Breast epithelium (tissue), 4 donors: ENCODE measurements at regions not wholly inside any gene's neighbourhood (a gene's known extent, or its start where the extent isn't known, plus 50 kb on each side); places are given as distances from the start of the nearest gene placed in this dataset.

ENCODE experiments used
- DNase-seq, 2 donors: peaks; one replicate each; pipeline ENCODE4 v3.0.0-alpha.2; 2019; ENCODE audit warnings: low spot score in 2 of 2
- H3K27ac ChIP-seq, 2 donors: fragments of 200-600 bp; sonication (generic) in 1 of 2; one replicate each; pipeline ENCODE4 v1.5.1; 2016 to 2019; ENCODE audit warnings: mild to moderate bottlenecking in 1 of 2
- H3K27me3 ChIP-seq, 2 donors: fragments of 200-600 bp; sonication (generic) in 1 of 2; one replicate each; pipeline versions ENCODE4 v1.5.1 to v1.6.0; 2017 to 2019; ENCODE audit warnings: control low read depth in 1 of 2, mild to moderate bottlenecking in 1 of 2
- H3K36me3 ChIP-seq: fragments of 200-600 bp; one replicate; pipeline ENCODE4 v1.5.1; 2019
- H3K4me1 ChIP-seq, 2 donors: fragments of 200-600 bp; sonication (generic); one replicate each; pipeline ENCODE4 v1.5.1; 2016 to 2019; ENCODE audit warnings: control low read depth in 1 of 2
- H3K4me3 ChIP-seq, 3 donors: fragments of 200-600 bp; sonication (generic); 1 replicate in 2 of 3; 2 replicates in 1 of 3; pipeline ENCODE4 v1.5.1; 2016 to 2019; ENCODE audit warnings: mild to moderate bottlenecking in 3 of 3, moderate library complexity in 2 of 3
- H3K9me3 ChIP-seq, 2 donors: fragments of 200-600 bp; sonication (generic) in 1 of 2; one replicate each; pipeline ENCODE4 v1.5.1; 2016 to 2019; ENCODE audit warnings: control low read depth in 1 of 2
- CTCF ChIP-seq, 3 donors: fragments of 450-650 bp; IDR thresholded peaks; one replicate each; pipeline ENCODE4 v1.5.1; 2016 to 2017; ENCODE audit warnings: antibody characterized with exemption in 3 of 3, mild to moderate bottlenecking in 3 of 3, moderate library complexity in 3 of 3
- POLR2A ChIP-seq: fragments of 450-650 bp; IDR thresholded peaks from one replicate; pipeline ENCODE4 v1.6.1; 2016; ENCODE audit warnings: antibody characterized with exemption, mild to moderate bottlenecking, moderate library complexity
- POLR2AphosphoS5 ChIP-seq, 3 donors: sonication (generic); formaldehyde crosslinking; IDR thresholded peaks; one replicate each; pipeline ENCODE4 v1.6.1; 2017; ENCODE audit warnings: antibody characterized with exemption in 3 of 3
- intact Hi-C: fragments of 100-400 bp; cut with DNase I; formaldehyde crosslinking; loops from one replicate; pipeline ENCODE4 v1.15.1; 2023; ENCODE audit warnings: low total_unique reads

- H3K4me3 ChIP-seq: no peak overlapping the region
- H3K9me3 ChIP-seq: peaks cover 0 to 12% of the 10 kb centered on the region in 2 donors
- no peaks in the 10 kb centered on the region for H3K4me1 ChIP-seq
- no peaks in the 10 kb centered on the region for H3K36me3 ChIP-seq
- H3K27me3 ChIP-seq: no peaks in the 10 kb centered on the region
- no peak overlapping the region for H3K27ac ChIP-seq
- intact Hi-C loops: no loop called here
- no peak for TF ChIP-seq POLR2A
- TF ChIP-seq CTCF (IDR thresholded peaks at IDR 0.05): no peak
- no peak for TF ChIP-seq POLR2AphosphoS5 (IDR thresholded peaks at IDR 0.05)
- no peak for DNase-seq
Observed at GRCh38 chr18:5693699-5694294, 150.0 kb upstream of the EPB41L3 start.

- no peaks in the 10 kb centered on the region for H3K9me3 ChIP-seq
- no peak overlapping the region for H3K27ac ChIP-seq
- H3K36me3 ChIP-seq: no peaks in the 10 kb centered on the region
- intact Hi-C loops: no loop called here
- H3K27me3 ChIP-seq: no peaks in the 10 kb centered on the region
- TF ChIP-seq POLR2A (no peak), POLR2AphosphoS5 (IDR thresholded peaks at IDR 0.05) (no peak), CTCF (IDR thresholded peaks at IDR 0.05) (no peak)
- H3K4me1 ChIP-seq: no peaks in the 10 kb centered on the region
- no peak overlapping the region for H3K4me3 ChIP-seq
- no peak for DNase-seq
Observed at GRCh38 chr18:5678779-5679406, 135.1 kb upstream of the EPB41L3 start.

- Histone ChIP-seq H3K27me3 (no peaks in the 10 kb centered on the region), H3K36me3 (no peaks in the 10 kb centered on the region), H3K9me3 (no peaks in the 10 kb centered on the region), H3K4me1 (no peaks in the 10 kb centered on the region), H3K27ac (no peak overlapping the region), H3K4me3 (no peak overlapping the region)
- TF ChIP-seq CTCF (IDR thresholded peaks at IDR 0.05): no peak
- TF ChIP-seq POLR2AphosphoS5 (IDR thresholded peaks at IDR 0.05): no peak
- intact Hi-C loops: no loop called here
- no peak for DNase-seq
Observed at GRCh38 chr18:5678278-5678677, 134.5 kb upstream of the EPB41L3 start.

- DNase-seq: no peak
- H3K4me1 ChIP-seq: no peaks in the 10 kb centered on the region
- no peak overlapping the region for H3K27ac ChIP-seq
- H3K27me3 ChIP-seq: no peaks in the 10 kb centered on the region
- intact Hi-C loops: no loop called here
- TF ChIP-seq CTCF (IDR thresholded peaks at IDR 0.05): no peak
- TF ChIP-seq POLR2AphosphoS5 (IDR thresholded peaks at IDR 0.05): no peak
- no peak for TF ChIP-seq POLR2A
- no peaks in the 10 kb centered on the region for H3K9me3 ChIP-seq
- no peaks in the 10 kb centered on the region for H3K36me3 ChIP-seq
- no peak overlapping the region for H3K4me3 ChIP-seq
Observed at GRCh38 chr18:5673616-5674015, 129.8 kb upstream of the EPB41L3 start.

- no peak overlapping the region for H3K4me3 ChIP-seq
- H3K4me1 ChIP-seq: no peaks in the 10 kb centered on the region
- H3K36me3 ChIP-seq: no peaks in the 10 kb centered on the region
- intact Hi-C loops: no loop called here
- no peak overlapping the region for H3K27ac ChIP-seq
- H3K9me3 ChIP-seq: no peaks in the 10 kb centered on the region
- TF ChIP-seq POLR2AphosphoS5 (IDR thresholded peaks at IDR 0.05) (no peak), CTCF (IDR thresholded peaks at IDR 0.05) (no peak), POLR2A (no peak)
- H3K27me3 ChIP-seq: no peaks in the 10 kb centered on the region
- no peak for DNase-seq
Observed at GRCh38 chr18:5669585-5669984, 125.8 kb upstream of the EPB41L3 start.
